Hepatocyte (in vitro differentiated cells): ENCODE measurements at regions not wholly inside any gene's neighbourhood (a gene's known extent, or its start where the extent isn't known, plus 50 kb on each side); places are given as distances from the start of the nearest gene placed in this dataset.
"Not testable (repeated sequence)": the region's sequence is repeated elsewhere in the genome, so short reads cannot be mapped to it uniquely, and the experiment has no call there.

Source experiments
- DNase-seq: peaks from one replicate; pipeline ENCODE4 v3.0.0-alpha.2; 2016; ENCODE audit warnings: low spot score
- H2AFZ ChIP-seq: fragments of 200-600 bp; sonication (generic); 2 replicates; pipeline ENCODE4 v1.6.0; 2016; ENCODE audit warnings: antibody characterized with exemption, mild to moderate bottlenecking
- H3K27ac ChIP-seq: fragments of 200-600 bp; sonication (generic); 2 replicates; pipeline ENCODE4 v1.5.1; 2016; ENCODE audit warnings: mild to moderate bottlenecking
- H3K27me3 ChIP-seq: fragments of 200-600 bp; sonication (generic); 2 replicates; pipeline ENCODE4 v1.6.1; 2016
- H3K36me3 ChIP-seq: fragments of 200-600 bp; sonication (generic); replicated peaks from 2 replicates; pipeline ENCODE4 v1.5.1; 2016; ENCODE audit warnings: low read depth; ENCODE audit not compliant: insufficient read depth
- H3K4me1 ChIP-seq: fragments of 200-600 bp; sonication (generic); 2 replicates; pipeline ENCODE4 v1.5.1; 2016; ENCODE audit warnings: mild to moderate bottlenecking, moderate library complexity; ENCODE audit not compliant: insufficient read depth
- H3K4me2 ChIP-seq: fragments of 200-600 bp; sonication (generic); 2 replicates; pipeline ENCODE4 v1.6.0; 2016
- H3K4me3 ChIP-seq: fragments of 200-600 bp; sonication (generic); 2 replicates; pipeline ENCODE4 v1.5.1; 2016; ENCODE audit warnings: mild to moderate bottlenecking
- H3K79me2 ChIP-seq: fragments of 200-600 bp; sonication (generic); 2 replicates; pipeline ENCODE4 v1.6.0; 2017; ENCODE audit warnings: mild to moderate bottlenecking
- H3K9me2 ChIP-seq: fragments of 200-600 bp; sonication (generic); replicated peaks from 2 replicates; pipeline ENCODE4 v1.6.0; 2017; ENCODE audit warnings: mild to moderate bottlenecking; ENCODE audit not compliant: insufficient read depth
- H3K9me3 ChIP-seq: fragments of 200-600 bp; sonication (generic); 2 replicates; pipeline ENCODE4 v1.5.1; 2016; ENCODE audit warnings: low read depth, mild to moderate bottlenecking
- H4K20me1 ChIP-seq: fragments of 200-600 bp; sonication (generic); 2 replicates; pipeline ENCODE4 v1.6.0; 2016; ENCODE audit warnings: mild to moderate bottlenecking; ENCODE audit not compliant: insufficient read depth, poor library complexity, severe bottlenecking
- EZH2 ChIP-seq: fragments of 200-600 bp; sonication (generic); IDR thresholded peaks from 2 replicates; pipeline ENCODE4 v1.6.1; 2016; ENCODE audit warnings: antibody characterized with exemption, mild to moderate bottlenecking, borderline replicate concordance
- EZH2phosphoT487 ChIP-seq: fragments of 200-600 bp; sonication (generic); IDR thresholded peaks from one replicate; pipeline ENCODE4 v1.6.1; 2018; ENCODE audit warnings: antibody characterized with exemption, mild to moderate bottlenecking, low read depth, moderate library complexity; ENCODE audit not compliant: unreplicated experiment, severe bottlenecking
- WGBS: methylation state at CpG from one replicate; pipeline ENCODE4 v1.1.6; 2016; ENCODE audit warnings: low lambda C conversion rate; ENCODE audit errors: missing lambda C conversion rate; 5-methylcytosine and 5-hydroxymethylcytosine counted together
- TF ChIP-seq, protein P1 (sequence below): fragments of 200-600 bp; sonication (generic); IDR thresholded peaks from 2 replicates; pipeline ENCODE4 v1.5.1; 2016; ENCODE audit warnings: antibody characterized with exemption, mild to moderate bottlenecking; ENCODE audit not compliant: poor library complexity

DNA sequence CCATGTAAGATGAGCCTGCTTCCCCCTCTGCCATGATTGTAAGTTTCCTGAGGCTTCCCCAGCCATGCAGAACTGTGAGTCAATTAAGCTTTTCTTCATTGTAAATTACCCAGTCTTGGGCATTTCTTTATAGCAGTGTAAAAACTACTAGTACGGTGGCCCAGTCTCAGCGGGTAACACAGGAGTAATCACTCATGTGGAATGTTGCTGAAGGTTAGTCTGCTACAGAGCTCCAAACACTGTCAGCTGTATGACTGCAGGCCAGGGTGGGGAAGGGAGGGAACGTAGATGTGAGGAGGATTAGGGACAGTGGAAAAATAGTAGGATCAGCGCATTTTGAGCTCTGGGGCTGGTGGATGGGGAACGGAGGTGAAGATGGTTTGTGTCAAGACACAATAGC lies 711.2 kb upstream of the SOX11 start:
- H3K9me3 ChIP-seq: no peaks in the 10 kb centered on the region
- H3K4me1 ChIP-seq: no peaks in the 10 kb centered on the region
- 73% methylated on average over 5 of the region's 5 CpGs for WGBS
- no peak overlapping the region for H3K27ac ChIP-seq
- H3K36me3 ChIP-seq: no peaks in the 10 kb centered on the region
- DNase-seq: no peak
- H3K27me3 ChIP-seq: no peaks in the 10 kb centered on the region
- no peaks in the 10 kb centered on the region for H3K79me2 ChIP-seq
- no peaks in the 10 kb centered on the region for H3K9me2 ChIP-seq
- H2AFZ ChIP-seq: no peak overlapping the region
- H3K4me3 ChIP-seq: no peak overlapping the region
- no peak for TF ChIP-seq EZH2
- no peak for TF ChIP-seq EZH2phosphoT487
- TF ChIP-seq, protein P1, sequence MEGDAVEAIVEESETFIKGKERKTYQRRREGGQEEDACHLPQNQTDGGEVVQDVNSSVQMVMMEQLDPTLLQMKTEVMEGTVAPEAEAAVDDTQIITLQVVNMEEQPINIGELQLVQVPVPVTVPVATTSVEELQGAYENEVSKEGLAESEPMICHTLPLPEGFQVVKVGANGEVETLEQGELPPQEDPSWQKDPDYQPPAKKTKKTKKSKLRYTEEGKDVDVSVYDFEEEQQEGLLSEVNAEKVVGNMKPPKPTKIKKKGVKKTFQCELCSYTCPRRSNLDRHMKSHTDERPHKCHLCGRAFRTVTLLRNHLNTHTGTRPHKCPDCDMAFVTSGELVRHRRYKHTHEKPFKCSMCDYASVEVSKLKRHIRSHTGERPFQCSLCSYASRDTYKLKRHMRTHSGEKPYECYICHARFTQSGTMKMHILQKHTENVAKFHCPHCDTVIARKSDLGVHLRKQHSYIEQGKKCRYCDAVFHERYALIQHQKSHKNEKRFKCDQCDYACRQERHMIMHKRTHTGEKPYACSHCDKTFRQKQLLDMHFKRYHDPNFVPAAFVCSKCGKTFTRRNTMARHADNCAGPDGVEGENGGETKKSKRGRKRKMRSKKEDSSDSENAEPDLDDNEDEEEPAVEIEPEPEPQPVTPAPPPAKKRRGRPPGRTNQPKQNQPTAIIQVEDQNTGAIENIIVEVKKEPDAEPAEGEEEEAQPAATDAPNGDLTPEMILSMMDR: no peak
- H3K4me2 ChIP-seq: no peak overlapping the region
- no peaks in the 10 kb centered on the region for H4K20me1 ChIP-seq

DNA sequence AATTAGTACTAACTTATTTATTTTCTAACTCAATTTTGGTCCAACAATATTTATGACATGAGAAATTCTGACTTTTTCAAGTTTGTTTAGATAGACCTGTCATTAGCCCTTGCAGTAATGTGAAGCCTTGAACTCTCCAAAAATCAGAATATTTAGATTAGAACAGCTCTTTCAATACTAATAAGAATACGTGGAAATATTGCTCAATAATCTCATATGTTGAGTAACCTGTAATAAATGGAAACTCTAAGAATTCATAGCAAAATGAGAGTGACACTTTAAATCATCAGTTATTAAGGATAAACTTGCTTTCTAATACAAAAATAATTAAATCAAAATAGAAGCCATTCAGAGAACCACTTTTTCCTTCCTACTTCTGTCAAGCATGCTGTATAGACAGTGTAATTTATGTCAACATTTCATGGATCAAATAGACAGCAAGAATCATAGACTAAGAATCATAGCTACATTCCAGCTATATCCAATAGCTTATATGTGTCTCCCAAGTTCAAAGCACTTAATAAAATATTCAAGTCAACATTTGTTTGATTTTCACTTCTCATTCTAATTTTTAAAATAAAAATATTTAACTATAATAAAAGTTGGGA lies 710.3 kb upstream of the SOX11 start:
- Histone ChIP-seq H3K4me3 (no peak overlapping the region), H3K4me1 (no peaks in the 10 kb centered on the region), H3K27ac (no peak overlapping the region), H3K4me2 (no peak overlapping the region), H3K27me3 (no peaks in the 10 kb centered on the region), H3K9me3 (no peaks in the 10 kb centered on the region), H3K36me3 (no peaks in the 10 kb centered on the region), H2AFZ (no peak overlapping the region), H3K79me2 (no peaks in the 10 kb centered on the region), H3K9me2 (no peaks in the 10 kb centered on the region), H4K20me1 (no peaks in the 10 kb centered on the region)
- TF ChIP-seq EZH2phosphoT487: no peak
- TF ChIP-seq, protein P1: no peak
- 82% methylated on average over 1 of the region's 1 CpG for WGBS
- DNase-seq: no peak

DNA sequence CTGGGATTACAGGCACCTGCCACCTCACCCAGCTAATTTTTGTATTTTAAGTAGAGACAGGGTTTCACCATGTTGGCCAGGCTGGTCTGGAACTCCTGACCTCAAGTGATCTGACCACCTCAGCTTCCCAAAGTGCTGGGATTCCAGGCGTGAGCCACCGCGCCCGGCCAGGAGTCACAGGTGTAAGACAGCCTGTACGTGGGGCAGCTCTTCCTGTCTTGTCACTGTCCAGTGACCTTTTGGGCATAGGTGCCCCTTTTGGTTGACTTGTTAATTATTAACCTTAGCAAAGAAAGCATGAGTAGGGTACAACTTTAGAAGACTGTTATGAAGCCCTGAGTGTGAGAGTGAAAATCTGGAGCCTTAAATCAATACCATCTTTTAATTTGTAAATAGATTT lies 703.7 kb upstream of the SOX11 start:
- not testable (repeated sequence) for H3K27ac ChIP-seq, H3K4me2 ChIP-seq, H2AFZ ChIP-seq, H3K36me3 ChIP-seq, H4K20me1 ChIP-seq, H3K79me2 ChIP-seq, H3K4me3 ChIP-seq, H3K9me3 ChIP-seq, DNase-seq, H3K4me1 ChIP-seq, H3K27me3 ChIP-seq, H3K9me2 ChIP-seq
- WGBS: 89% methylated on average over 5 of the region's 5 CpGs

DNA sequence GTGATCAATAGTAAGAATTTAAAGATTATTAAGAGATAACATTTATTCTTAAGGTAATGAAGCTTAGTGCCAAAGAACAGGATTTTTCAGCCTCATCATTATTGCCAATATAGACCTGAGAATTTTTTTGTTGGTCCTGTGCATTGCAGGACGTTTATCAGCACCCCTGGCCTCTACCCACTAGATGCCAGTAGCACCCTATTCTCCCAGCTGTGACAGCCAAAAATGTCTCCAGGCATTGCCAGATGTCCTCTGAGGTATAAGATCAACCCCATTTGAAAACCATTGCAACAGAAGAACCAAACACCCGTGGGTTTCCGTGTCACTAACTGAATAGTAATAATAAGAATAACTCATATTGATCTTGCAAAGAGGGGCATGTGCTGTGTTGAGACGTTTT lies 700.0 kb upstream of the SOX11 start:
- Histone ChIP-seq H3K9me3 (no peaks in the 10 kb centered on the region), H3K36me3 (no peaks in the 10 kb centered on the region), H3K27me3 (no peaks in the 10 kb centered on the region), H3K27ac (no peak overlapping the region), H3K4me2 (no peak overlapping the region), H4K20me1 (no peaks in the 10 kb centered on the region), H3K4me3 (no peak overlapping the region), H2AFZ (no peak overlapping the region), H3K79me2 (no peaks in the 10 kb centered on the region), H3K4me1 (no peaks in the 10 kb centered on the region), H3K9me2 (no peaks in the 10 kb centered on the region)
- DNase-seq: no peak
- WGBS: 66% methylated on average over 4 of the region's 4 CpGs
- TF ChIP-seq, protein P1: no peak
- TF ChIP-seq EZH2phosphoT487 (no peak), EZH2 (no peak)
